AML-193 (cell line): ENCODE measurements at regions not wholly inside any gene's neighbourhood (a gene's known extent, or its start where the extent isn't known, plus 50 kb on each side); places are given as distances from the start of the nearest gene placed in this dataset.
"Not testable (repeated sequence)": the region's sequence is repeated elsewhere in the genome, so short reads cannot be mapped to it uniquely, and the experiment has no call there.

Experiments used
- DNase-seq, 2 experiments: peaks; one replicate each; lab custom pipeline; 2025; lab: John Stamatoyannopoulos, UW

DNA sequence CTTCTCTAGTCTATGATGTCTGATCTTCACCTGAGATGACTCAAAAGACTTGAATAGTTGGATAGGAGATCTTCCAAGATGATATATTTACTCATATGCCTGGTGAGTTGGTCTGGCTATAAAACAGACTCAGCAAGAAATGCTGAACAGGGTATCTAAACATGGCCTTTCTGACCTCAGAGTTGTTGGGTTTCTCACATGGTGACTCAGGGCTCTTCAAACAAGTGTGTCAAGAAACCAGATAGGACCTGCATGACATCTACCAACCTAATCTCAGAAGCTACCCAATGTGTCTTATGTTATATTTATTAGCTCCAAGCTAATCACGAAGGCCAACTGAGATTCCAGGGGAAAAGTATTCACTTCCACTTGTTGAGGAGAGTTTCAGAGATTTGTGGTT lies 1477.3 kb downstream of the CDH8 start:
- DNase-seq, result no peak

- no peak for DNase-seq
Observed at GRCh38 chr16:60553090-60553757, 1483.0 kb downstream of the CDH8 start.

GRCh38 chr16:60541535-60541934 lies 1494.7 kb downstream of the CDH8 start:
- DNase-seq, result no peak

DNA sequence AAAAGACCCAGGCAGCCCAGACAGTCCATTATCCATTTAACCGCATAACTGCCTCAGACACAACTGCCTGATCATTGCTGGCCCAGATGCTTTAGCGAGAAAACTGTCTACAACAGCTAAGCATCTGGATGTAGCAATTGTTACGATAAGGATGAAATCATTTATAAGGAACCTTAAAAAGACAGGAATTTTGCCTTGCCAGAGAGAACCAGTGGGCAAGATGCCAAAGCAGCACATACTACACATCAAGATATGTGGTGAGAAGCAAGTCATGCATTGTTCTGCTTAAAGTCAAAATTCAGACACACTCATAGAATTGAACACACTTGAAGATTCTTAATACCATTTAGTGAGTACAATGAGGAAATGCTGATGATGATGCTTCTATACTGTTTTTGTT lies 1525.3 kb downstream of the CDH8 start:
- DNase-seq, result no peak

GRCh38 chr16:60510208-60510607 lies 1526.0 kb downstream of the CDH8 start:
- DNase-seq, result no peak

DNA sequence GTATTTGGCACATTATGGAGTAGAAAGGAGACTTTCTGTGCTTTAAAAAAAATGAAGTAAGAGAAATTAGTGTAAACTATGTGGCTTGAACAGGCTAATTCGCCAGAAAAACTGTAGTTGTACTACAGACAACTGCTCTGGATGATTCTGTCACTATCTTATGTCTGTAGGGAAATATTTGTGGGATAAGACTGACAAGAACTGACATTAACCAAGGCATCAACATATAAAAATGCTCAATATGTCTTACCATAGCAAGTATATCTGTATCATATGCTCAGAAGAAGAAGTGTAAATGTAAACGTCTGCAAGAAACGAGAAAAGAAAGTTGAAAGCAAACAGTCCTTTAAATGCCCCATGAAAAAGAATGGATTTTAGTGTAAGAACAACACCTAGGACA lies 1545.0 kb downstream of the CDH8 start:
- no peak for DNase-seq

DNA sequence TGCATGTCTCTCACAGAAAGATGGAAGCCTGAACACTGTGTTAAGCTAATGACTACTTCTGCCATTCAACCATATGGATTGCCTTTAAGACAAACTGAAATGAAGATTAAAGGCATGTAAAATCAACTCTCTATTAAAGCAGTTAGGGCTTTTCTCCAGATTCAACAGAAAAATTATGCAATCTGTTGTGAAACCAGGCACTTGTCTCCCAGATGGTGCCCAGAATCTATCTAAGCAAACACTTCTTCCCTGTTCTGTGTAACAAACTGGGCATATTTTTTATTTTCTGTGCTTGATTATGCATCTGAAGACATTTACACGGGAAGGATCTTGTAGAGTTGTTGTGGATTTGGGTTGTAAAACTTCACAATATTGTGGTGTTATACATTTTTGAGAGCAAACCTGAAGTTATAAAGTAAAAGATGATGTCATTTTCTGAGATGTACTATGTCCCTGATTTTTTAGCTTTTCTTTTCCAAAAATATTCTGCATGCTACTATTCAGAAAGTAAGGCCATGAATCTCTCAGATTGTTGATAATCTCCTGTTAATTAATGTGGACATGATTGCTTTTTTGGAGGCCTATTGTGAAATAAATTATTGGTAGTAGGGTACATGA lies 1550.3 kb downstream of the CDH8 start:
- DNase-seq, result no peak

GRCh38 chr16:60484901-60485300 lies 1551.3 kb downstream of the CDH8 start:
- no peak for DNase-seq

DNA sequence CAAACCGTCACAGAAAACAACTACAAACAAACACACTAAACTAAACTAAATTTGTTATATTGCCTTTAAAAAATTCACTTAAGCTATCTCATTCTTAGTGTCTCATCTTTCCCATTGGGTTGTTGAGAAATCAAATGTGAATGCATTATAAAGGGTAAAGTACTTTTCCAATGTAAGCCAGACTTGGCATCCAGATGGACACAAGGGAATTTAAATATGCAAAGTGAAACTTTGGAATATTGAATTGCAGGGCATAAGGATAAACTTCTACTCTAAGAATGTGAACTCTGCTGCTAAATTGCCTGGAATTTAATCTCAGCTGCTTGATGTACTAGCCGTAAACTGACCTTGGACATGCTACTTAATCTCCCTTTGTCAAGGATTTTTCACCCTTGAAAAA lies 1554.6 kb downstream of the CDH8 start:
- no peak for DNase-seq

DNA sequence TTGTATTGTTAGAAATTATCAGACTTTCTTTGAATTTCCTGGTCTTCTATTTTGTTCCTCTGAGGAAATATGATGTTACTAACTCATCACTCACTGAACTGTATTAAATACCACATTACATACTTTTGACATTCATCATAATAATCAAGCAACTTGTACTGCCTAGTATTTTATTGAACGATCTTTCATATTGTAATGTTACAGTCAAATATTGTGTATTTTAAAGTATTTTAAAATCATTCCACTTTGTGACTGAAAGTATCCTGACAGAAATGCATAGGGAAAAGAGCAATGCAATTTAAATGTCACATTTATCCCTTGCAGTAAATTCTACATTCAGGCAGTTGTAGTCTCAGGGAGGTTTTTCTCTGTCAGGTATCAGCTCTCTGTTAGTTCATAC lies 1557.4 kb downstream of the CDH8 start:
- no peak for DNase-seq

DNA sequence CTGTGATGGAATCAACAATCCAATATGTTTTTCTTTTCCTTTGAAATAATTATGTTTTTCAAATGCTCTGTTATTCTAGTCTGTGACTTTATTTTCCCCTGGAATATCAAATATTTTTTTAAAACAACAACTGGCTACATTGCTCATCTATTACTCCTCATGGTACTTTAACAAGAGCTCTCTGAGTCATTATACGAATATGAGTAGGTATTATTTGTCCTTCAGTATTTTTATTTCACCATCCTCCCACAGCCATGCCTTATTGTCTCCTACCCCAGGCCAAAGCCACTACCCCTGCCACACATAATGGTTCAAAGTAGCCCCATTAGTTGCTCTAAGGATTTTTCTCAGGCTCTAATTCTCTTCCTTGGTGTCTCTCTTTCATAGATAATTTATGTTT lies 1572.3 kb downstream of the CDH8 start:
- no peak for DNase-seq

DNA sequence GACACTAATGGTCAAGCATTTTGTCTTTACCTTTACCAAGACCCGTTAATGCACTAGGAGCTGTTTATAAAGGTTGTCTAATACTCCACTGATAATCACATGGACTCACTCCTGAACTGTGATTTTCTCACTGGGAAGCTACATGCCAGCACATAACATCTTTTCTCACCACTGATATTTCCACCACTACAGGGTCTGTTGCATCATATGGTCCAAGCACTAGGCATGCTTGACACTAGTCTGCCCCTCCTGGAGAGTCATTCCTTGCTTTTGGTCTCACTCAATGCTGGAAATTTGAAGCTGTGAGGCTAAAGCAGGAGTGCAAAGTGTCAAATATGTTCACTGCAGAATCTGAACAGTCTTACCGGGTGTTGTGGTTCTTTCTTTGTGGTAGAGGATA lies 1576.8 kb downstream of the CDH8 start:
- no peak for DNase-seq

GRCh38 chr16:60458255-60458654 lies 1578.0 kb downstream of the CDH8 start:
- DNase-seq, result no peak

- no peak for DNase-seq
Observed at GRCh38 chr16:60452646-60453045, 1583.6 kb downstream of the CDH8 start.

DNA sequence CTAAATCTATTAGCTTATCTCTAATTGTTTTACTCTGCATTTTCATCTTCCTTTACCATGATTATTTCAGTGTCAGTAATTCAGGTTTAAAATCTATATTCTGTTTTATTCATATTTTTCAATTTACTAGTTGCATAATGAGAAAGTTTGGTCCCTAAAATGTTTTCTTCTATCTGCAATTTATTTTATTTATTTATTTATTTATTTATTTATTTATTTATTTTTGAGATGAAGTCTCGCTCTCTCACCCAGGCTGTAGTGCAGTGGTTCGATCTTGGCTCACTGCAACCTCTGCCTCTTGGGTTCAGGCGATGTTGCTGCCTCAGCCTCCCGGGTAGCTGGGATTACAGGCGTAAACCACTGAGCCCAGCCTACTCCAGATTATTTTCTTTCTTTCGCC lies 1597.3 kb downstream of the CDH8 start:
- no peak for DNase-seq

DNA sequence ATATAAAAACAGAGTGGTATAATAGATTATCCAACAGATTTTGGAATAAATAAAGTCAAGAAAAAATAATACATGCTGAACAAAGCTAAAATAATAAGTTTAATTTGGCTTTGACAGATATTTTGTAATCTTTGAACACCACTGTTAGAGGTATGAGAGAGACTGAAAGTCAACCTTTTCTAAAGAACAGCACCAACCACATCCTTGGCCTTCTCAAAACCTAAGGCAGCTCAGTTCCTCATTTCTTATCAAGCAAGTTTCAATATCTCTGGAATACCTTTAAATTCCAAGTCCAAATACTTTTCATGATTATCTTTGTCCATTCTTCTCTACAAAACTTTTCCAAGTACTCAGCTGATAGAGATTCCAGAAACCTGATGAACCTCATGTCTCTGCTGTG lies 1603.8 kb downstream of the CDH8 start:
- DNase-seq, result no peak

GRCh38 chr16:60419859-60420258 lies 1616.4 kb downstream of the CDH8 start:
- no peak for DNase-seq

DNA sequence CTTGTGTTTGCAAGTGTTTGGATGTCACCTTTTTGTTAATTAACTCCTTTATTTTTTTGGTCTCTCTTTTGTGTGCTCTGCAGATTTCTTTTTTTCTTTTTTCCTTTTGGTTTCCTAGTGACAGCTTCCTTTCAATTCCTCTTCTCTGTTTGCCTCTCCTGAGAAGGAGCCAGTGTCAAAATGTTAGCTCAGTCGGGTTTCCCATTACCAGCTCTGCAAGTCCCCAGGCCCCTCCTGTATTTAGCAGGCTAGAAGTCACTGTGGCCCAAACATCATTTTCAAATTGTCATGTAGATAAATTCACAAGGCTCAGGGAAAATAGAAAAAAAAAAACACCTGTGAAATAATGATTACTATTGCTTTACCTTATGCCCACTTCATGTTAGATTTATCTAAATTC lies 1621.6 kb downstream of the CDH8 start:
- DNase-seq, result no peak

GRCh38 chr16:60413969-60414368 lies 1622.3 kb downstream of the CDH8 start:
- no peak for DNase-seq

DNA sequence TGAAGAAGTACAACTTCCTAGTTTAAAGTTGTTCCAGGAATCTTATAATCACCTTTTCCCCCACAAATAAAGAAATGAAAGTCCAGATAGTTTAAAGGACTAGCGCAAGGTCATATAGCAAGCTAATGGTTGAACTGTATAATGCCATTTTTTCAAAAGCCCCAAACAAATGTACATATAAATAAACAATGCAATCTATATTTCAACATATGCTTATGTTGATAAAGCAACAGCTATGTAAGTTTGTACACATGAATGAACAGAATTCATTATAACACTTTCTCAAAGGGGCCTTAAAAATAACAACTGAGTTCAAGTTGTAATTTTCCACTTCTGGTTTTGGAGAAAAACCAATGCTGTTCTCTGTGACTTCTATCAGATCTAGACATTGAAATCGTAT lies 1628.6 kb downstream of the CDH8 start:
- no peak for DNase-seq

DNA sequence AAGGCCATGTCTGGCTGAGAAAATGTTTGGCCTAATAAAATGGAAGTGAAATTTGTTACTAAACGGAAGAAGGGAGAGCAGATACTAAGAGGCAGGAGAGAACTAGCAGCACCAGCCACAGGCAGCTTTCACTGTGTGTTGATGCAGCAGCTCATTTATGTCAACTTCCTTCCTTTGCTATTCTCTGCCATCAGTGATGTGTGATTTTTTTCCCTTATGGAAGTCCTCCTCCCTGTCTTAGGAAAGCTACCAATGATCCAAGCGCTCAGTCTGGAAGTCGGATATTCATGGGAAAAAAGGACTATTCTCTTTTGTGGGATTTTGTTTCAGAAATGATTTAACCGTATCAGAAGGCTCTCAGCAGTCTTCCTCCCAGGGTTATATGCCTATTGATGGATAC lies 1629.2 kb downstream of the CDH8 start:
- DNase-seq, result no peak

DNA sequence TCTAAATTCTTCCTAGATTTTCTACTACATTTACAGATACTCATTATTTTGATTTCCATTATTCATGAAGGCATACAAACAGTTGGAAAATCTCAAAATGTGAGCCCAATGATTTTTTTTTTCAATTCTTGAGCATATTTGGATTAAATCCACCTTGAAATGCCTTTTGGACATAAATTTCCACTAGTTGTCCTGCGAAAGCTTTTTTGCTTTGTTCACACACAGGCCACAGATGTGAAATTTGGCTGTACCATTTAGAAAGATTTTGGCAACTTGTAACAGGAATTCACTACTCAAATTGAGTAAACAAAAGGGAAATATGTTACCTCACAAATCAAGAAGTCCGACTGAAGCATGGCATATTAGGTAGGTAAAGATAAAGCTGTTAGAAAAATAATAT lies 1631.0 kb downstream of the CDH8 start:
- DNase-seq, result no peak

DNA sequence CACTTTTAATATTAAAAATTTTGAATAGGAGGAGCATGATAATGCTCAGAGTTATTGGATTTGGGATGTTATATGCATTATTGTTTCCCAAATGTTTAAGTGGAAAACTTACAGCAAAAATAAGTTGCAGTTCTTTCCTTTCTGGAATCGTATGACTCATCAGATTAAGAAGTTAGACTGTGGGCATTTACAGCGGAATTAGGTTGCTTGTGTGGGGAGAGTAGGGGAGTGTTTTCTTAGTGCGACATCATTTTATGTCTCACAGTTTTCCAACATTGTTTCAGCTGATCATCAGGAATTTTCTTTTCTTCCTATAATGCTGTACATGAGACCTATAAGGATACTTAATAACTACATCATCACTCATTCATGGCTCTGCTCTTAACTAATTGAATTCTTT lies 1631.8 kb downstream of the CDH8 start:
- DNase-seq, result no peak

- not testable (repeated sequence) for DNase-seq
Observed at GRCh38 chr16:60402941-60403340, 1633.3 kb downstream of the CDH8 start.
